BE2C (cell line): ENCODE measurements at regions not wholly inside any gene's neighbourhood (a gene's known extent, or its start where the extent isn't known, plus 50 kb on each side); places are given as distances from the start of the nearest gene placed in this dataset.
A peak's percentile ranks its signal among the peaks of the same experiment; 100 is the strongest.
"Not testable (repeated sequence)": the region's sequence is repeated elsewhere in the genome, so short reads cannot be mapped to it uniquely, and the experiment has no call there.

ENCODE experiments used
- DNase-seq: peaks from one replicate; pipeline ENCODE4 v3.0.0-alpha.2; 2020
- H3K27me3 ChIP-seq: fragments of 250-450 bp; sonication (Bioruptor Pico); 2 replicates; pipeline ENCODE4 v1.5.1; 2020; ENCODE audit warnings: mild to moderate bottlenecking
- H3K36me3 ChIP-seq: fragments of 250-450 bp; sonication (Bioruptor Pico); 2 replicates; pipeline ENCODE4 v1.5.1; 2020; ENCODE audit warnings: mild to moderate bottlenecking
- H3K4me1 ChIP-seq: fragments of 250-450 bp; sonication (Bioruptor Pico); 2 replicates; pipeline ENCODE4 v1.5.1; 2020
- H3K4me3 ChIP-seq: 2 replicates; pipeline ENCODE4 v1.5.1; 2011; ENCODE audit warnings: low read depth, low read length
- H3K9me3 ChIP-seq: fragments of 250-450 bp; sonication (Bioruptor Pico); 2 replicates; pipeline ENCODE4 v1.5.1; 2020
- TF ChIP-seq, protein P1 (sequence below): IDR thresholded peaks from 2 replicates; pipeline ENCODE4 v1.5.1; 2012; ENCODE audit warnings: mild to moderate bottlenecking, low read depth, low read length

- Histone ChIP-seq H3K4me3 (no peak overlapping the region), H3K9me3 (no peaks in the 10 kb centered on the region), H3K36me3 (no peaks in the 10 kb centered on the region), H3K4me1 (peaks cover 10% of the 10 kb centered on the region), H3K27me3 (no peaks in the 10 kb centered on the region)
- no peak for DNase-seq
- TF ChIP-seq, protein P1, sequence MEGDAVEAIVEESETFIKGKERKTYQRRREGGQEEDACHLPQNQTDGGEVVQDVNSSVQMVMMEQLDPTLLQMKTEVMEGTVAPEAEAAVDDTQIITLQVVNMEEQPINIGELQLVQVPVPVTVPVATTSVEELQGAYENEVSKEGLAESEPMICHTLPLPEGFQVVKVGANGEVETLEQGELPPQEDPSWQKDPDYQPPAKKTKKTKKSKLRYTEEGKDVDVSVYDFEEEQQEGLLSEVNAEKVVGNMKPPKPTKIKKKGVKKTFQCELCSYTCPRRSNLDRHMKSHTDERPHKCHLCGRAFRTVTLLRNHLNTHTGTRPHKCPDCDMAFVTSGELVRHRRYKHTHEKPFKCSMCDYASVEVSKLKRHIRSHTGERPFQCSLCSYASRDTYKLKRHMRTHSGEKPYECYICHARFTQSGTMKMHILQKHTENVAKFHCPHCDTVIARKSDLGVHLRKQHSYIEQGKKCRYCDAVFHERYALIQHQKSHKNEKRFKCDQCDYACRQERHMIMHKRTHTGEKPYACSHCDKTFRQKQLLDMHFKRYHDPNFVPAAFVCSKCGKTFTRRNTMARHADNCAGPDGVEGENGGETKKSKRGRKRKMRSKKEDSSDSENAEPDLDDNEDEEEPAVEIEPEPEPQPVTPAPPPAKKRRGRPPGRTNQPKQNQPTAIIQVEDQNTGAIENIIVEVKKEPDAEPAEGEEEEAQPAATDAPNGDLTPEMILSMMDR = no peak
These were observed 127.6 kb downstream of the MRPL14 start for GRCh38 chr6:43999628-44000027.

DNA sequence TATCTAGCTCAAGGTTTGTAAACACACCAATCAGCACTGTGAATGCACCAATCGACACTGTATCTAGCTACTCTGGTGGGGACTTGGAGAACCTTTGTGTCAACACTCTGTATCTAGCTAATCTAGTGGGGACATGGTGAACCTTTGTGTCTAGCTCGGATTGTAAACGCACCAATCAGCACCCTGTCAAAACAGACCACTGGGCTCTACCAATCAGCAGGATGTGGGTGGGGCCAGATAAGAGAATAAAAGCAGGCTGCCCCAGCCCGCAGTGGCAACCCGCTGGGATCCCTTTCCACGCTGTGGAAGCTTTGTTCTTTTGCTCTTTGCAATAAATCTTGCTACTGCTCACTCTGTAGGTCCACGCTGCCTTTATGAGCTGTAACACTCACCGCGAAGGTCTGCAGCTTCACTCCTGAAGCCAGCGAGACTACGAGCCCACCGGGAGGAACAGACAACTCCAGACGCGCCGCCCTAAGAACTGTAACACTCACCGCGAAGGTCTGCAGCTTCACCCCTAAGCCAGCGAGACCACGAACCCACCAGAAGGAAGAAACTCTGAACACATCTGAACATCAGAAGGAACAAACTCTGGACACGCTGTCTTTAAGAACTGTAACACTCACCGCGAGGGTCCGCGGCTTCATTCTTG, 128.5 kb downstream of the MRPL14 start:
- H3K4me1 ChIP-seq = peaks cover 12% of the 10 kb centered on the region
- not testable (repeated sequence) for H3K4me3 ChIP-seq, H3K27me3 ChIP-seq, H3K9me3 ChIP-seq, H3K36me3 ChIP-seq, DNase-seq

GRCh38 chr6:43997990-43998585, 129.2 kb downstream of the MRPL14 start:
- not testable (repeated sequence) for H3K27me3 ChIP-seq, H3K4me3 ChIP-seq, H3K9me3 ChIP-seq, H3K36me3 ChIP-seq, DNase-seq
- H3K4me1 ChIP-seq = peaks cover 12% of the 10 kb centered on the region

DNA sequence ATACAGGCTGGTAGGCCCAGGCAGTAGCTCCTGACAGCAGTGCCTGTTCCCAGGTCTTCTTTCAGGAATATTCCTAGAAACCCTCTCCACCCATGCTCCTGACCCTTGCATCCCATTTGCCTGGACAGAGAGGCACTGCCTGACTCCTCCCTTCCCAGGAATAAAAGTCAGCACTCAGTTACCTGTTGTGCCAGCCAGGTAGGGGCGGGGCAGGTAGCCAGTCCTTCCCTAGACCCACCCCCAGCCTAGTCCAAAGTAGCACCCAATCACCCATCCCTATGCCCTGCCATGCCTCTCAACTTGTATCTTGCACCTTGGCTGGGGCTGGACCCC, 129.9 kb downstream of the MRPL14 start:
- Histone ChIP-seq H3K4me3 (no peak overlapping the region), H3K4me1 (peaks cover 12% of the 10 kb centered on the region), H3K27me3 (no peaks in the 10 kb centered on the region), H3K36me3 (no peaks in the 10 kb centered on the region), H3K9me3 (no peaks in the 10 kb centered on the region)
- no peak for DNase-seq
- TF ChIP-seq, protein P1 = no peak

DNA sequence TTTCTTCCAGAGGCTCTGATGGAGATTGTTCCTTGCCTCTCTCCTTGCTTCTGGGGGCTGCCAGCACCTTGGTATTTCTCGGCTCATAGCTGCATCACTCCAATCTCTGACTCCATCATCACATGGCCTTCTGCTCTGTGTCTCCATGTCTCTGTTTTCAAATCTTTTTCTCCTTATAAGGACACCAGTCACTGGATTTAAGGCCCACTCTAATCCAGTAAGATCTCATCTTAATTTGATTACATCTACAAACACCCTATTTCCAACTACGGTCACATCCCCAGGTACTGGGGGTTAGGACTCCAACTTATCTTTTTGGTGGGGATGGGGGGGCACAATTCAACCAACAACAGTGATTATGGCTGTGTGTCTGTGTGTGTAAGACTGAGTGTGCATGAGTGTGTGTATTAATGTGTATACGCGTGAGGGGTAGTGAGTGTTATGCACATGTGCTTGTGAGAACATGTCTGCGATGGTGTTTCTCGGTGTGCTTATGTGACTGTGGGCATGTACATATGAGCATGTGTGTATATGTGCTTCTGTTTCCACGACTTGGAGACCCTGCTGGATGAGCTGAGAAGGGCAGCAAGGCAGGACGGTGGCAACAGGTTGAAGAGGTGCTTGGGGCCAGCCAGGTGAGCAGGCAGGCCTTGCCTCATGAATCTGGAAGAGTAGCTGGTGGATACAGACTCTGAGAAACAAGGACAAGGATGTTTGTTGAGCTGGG, 130.5 kb downstream of the MRPL14 start:
- DNase-seq = no peak
- TF ChIP-seq, protein P1 = peak; percentile 25; the same call in 1 of the 2 replicates

GRCh38 chr6:43995137-43995536, 132.1 kb downstream of the MRPL14 start:
- Histone ChIP-seq H3K36me3 (no peaks in the 10 kb centered on the region), H3K4me1 (peaks cover 26% of the 10 kb centered on the region), H3K9me3 (no peaks in the 10 kb centered on the region), H3K4me3 (no peak overlapping the region), H3K27me3 (no peaks in the 10 kb centered on the region)
- TF ChIP-seq, protein P1 = no peak
- DNase-seq = no peak

More for the DNA sequence above, 130.5 kb downstream of the MRPL14 start:
- H3K9me3 ChIP-seq = no peaks in the 10 kb centered on the region
- no peak overlapping the region for H3K4me3 ChIP-seq
- H3K27me3 ChIP-seq = no peaks in the 10 kb centered on the region
- no peaks in the 10 kb centered on the region for H3K36me3 ChIP-seq
- peaks cover 12% of the 10 kb centered on the region for H3K4me1 ChIP-seq
